Testis (tissue), 2 donors: ENCODE measurements at regions not wholly inside any gene's neighbourhood (a gene's known extent, or its start where the extent isn't known, plus 50 kb on each side); places are given as distances from the start of the nearest gene placed in this dataset.

Experiments used
- CTCF ChIP-seq, 3 experiments: fragments of 450-650 bp in 2 of 3; fragments of 200-600 bp in 1 of 3; sonication (generic) in 1 of 3; IDR thresholded peaks; one replicate each; pipeline ENCODE4 v1.5.1; 2016 to 2019; ENCODE audit warnings: antibody characterized with exemption in 3 of 3, mild to moderate bottlenecking in 2 of 3, moderate library complexity in 1 of 3
- POLR2A ChIP-seq: fragments of 450-650 bp; IDR thresholded peaks from one replicate; pipeline ENCODE4 v1.6.1; 2017; ENCODE audit warnings: antibody characterized with exemption, mild to moderate bottlenecking, moderate library complexity

GRCh38 chr2:191526953-191527556 is 150.9 kb upstream of the NABP1 start:
- TF ChIP-seq CTCF (IDR thresholded peaks at IDR 0.05), result no peak
- TF ChIP-seq POLR2A, result no peak
